ENCODE measurements at regions not wholly inside any gene's neighbourhood (a gene's known extent, or its start where the extent isn't known, plus 50 kb on each side); places are given as distances from the start of the nearest gene placed in this dataset.

DNA sequence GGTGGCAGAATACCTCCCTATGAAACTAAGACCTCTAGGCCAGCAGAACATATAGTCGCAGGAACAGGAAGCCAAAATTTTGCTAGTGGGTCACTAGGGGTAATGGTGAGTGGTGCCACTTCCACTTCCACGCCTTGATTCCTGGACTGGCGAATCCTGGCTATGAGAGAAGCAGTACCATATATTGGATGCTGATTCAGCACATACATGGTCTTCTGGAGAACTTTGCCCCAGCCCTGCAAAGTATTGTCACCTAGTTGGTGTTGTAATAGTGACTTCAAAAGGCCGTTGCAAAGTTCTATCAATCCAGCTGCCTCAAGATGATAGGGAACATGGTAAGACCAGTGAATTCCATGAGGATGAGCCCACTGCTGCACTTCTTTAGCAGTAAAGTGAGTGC, 769.8 kb upstream of the GYPC start:
- ATAC-seq (no peak), DNase-seq (no peak)
- no peaks in the 10 kb centered on the region for H3K4me1 ChIP-seq
- H3K27me3 ChIP-seq = no peaks in the 10 kb centered on the region
- intact Hi-C loops (cut with DNase I) = no loop called here
- no peak overlapping the region for H3K27ac ChIP-seq
- no peak for TF ChIP-seq POLR2A (IDR thresholded peaks at IDR 0.05)
- TF ChIP-seq, protein P1, sequence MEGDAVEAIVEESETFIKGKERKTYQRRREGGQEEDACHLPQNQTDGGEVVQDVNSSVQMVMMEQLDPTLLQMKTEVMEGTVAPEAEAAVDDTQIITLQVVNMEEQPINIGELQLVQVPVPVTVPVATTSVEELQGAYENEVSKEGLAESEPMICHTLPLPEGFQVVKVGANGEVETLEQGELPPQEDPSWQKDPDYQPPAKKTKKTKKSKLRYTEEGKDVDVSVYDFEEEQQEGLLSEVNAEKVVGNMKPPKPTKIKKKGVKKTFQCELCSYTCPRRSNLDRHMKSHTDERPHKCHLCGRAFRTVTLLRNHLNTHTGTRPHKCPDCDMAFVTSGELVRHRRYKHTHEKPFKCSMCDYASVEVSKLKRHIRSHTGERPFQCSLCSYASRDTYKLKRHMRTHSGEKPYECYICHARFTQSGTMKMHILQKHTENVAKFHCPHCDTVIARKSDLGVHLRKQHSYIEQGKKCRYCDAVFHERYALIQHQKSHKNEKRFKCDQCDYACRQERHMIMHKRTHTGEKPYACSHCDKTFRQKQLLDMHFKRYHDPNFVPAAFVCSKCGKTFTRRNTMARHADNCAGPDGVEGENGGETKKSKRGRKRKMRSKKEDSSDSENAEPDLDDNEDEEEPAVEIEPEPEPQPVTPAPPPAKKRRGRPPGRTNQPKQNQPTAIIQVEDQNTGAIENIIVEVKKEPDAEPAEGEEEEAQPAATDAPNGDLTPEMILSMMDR (IDR thresholded peaks at IDR 0.05) = no peak
- no peaks in the 10 kb centered on the region for H3K36me3 ChIP-seq
- no peak overlapping the region for H3K4me3 ChIP-seq
- WGBS (ENCODE audit: insufficient coverage, low coverage, low lambda C conversion rate, missing lambda C conversion rate) = 60% methylated on average over 1 of the region's 4 CpGs
- H3K9me3 ChIP-seq = no peaks in the 10 kb centered on the region

DNA sequence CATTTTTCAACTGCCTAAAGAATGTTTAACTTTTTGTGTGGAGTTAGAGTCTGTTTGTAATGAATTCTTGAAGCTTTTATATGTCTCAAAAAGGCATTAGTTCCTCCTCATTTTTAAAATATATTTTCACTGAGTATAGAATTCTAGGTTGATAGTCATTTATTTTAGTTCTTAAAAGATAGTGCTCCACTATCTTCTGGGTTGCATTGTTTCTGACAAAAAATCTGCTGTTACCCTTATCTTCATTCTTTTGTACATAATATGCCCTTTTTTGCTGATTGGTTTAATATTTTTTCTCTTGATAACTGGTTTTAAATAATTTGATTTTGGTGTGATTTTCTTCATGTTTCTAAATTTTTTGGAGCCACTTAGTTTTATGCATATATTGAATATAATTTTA, 754.7 kb upstream of the GYPC start:
- no peaks in the 10 kb centered on the region for H3K9me3 ChIP-seq
- H3K27ac ChIP-seq = no peak overlapping the region
- TF ChIP-seq POLR2A (IDR thresholded peaks at IDR 0.05) = no peak
- TF ChIP-seq, protein P1 (IDR thresholded peaks at IDR 0.05) = no peak
- H3K4me1 ChIP-seq = no peaks in the 10 kb centered on the region
- H3K27me3 ChIP-seq = no peaks in the 10 kb centered on the region
- H3K36me3 ChIP-seq = no peaks in the 10 kb centered on the region
- intact Hi-C loops (cut with DNase I) = no loop called here
- ATAC-seq = no peak
- no peak overlapping the region for H3K4me3 ChIP-seq
- DNase-seq = no peak

DNA sequence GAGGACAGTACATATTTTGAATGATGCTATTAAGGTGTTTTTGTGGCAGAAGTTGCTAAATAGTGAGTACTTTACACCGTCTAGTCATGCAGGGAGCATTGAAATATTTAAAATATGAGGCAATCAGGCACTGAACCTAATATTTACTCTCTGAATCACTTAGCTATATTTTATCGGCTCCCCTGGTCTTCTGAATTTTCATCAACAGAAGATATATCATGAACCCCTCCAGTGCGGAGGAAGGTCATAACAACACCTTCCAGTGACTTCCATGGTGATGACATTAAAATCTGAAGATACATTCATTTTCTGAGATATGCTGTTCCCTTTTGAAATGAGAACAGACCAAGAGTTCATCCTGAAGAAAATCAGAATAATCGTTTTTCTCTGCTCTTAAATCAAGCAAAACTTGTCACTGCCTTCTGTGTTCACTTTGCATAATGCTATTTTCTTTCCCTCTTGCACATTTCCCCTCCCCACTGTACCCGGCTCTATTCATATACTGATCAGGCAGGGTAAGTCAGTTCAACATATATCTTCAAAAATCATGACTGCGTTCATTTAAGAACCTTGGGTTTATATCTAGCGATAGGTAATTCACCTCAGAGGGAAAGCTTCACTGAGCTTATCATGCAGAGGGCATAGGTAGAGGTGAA, 729.9 kb upstream of the GYPC start:
- 60% methylated on average over 7 of the region's 7 CpGs for WGBS (ENCODE audit: insufficient coverage, low coverage, low lambda C conversion rate, missing lambda C conversion rate)
- H3K4me3 ChIP-seq = no peak overlapping the region

GRCh38 chr2:125935559-125935958, 720.4 kb upstream of the GYPC start:
- Histone ChIP-seq H3K4me3 (no peak overlapping the region), H3K27me3 (peaks cover 0 to 3% of the 10 kb centered on the region in 2 donors), H3K9me3 (no peaks in the 10 kb centered on the region), H3K27ac (no peak overlapping the region), H3K36me3 (no peaks in the 10 kb centered on the region), H3K4me1 (no peaks in the 10 kb centered on the region)
- intact Hi-C loops (cut with DNase I) = no loop called here
- 78% methylated on average over 2 of the region's 2 CpGs for WGBS (ENCODE audit: insufficient coverage, low coverage, low lambda C conversion rate, missing lambda C conversion rate)
- ATAC-seq (no peak), DNase-seq (no peak)
- TF ChIP-seq, protein P1 (IDR thresholded peaks at IDR 0.05) = no peak
- TF ChIP-seq POLR2A (IDR thresholded peaks at IDR 0.05) = no peak

More for the DNA sequence above, 729.9 kb upstream of the GYPC start:
- Histone ChIP-seq H3K4me1 (no peaks in the 10 kb centered on the region), H3K27ac (no peak overlapping the region), H3K36me3 (no peaks in the 10 kb centered on the region), H3K9me3 (no peaks in the 10 kb centered on the region), H3K27me3 (no peaks in the 10 kb centered on the region)
- DNase-seq = no peak
- ATAC-seq = no peak
- intact Hi-C loops (cut with DNase I) = no loop called here
- TF ChIP-seq, protein P1 (IDR thresholded peaks at IDR 0.05) = no peak
- TF ChIP-seq POLR2A (IDR thresholded peaks at IDR 0.05) = no peak

Measured in right lobe of liver (tissue), 6 donors.